ENCODE measurements at regions not wholly inside any gene's neighbourhood (a gene's known extent, or its start where the extent isn't known, plus 50 kb on each side); places are given as distances from the start of the nearest gene placed in this dataset.

DNA sequence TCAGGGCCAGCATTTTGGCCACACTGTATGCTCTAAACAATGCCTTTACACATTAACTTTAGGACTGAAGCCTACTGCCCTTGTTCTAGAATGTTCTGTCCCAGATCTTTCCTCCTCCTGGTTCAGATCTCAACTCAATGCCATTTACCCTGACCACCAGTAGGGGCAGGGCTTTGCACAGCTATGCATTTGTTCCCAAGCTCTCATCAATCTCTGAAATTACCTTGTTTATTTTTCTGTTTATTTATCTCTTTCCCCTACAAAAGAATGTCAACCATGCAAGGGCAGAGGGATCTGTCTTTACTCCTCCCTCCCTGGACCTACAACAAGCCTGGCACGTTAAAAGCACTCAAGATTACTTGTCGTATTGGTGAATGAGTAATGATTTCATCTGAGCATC, 612.9 kb downstream of the BNC2 start:
- TF ChIP-seq KLF13 (tag; IDR thresholded peaks at IDR 0.05; ENCODE audit: borderline replicate concordance, low read depth) (no peak), ZNF121 (CRISPR knock-in tag; conservative IDR thresholded peaks at IDR 0.05) (no peak), GTF2E2 (tag; IDR thresholded peaks at IDR 0.05) (no peak)
- ATAC-seq (no peak), DNase-seq (ENCODE audit: extremely low read depth in 1 of 4, low spot score in 3 of 4) (no peak), FAIRE-seq (no peak)
- no peaks in the 10 kb centered on the region for H3K9me1 ChIP-seq (ENCODE audit: control insufficient read depth, insufficient read depth, low read length)
- 4% methylated on average over 2 of the region's 2 CpGs for WGBS (ENCODE audit: insufficient coverage, low coverage, missing lambda C conversion rate)
- BruUV-seq (replicated peaks): no TSS peak
- in situ Hi-C loops (cut with MboI): no loop called here
- H3K79me2 ChIP-seq (ENCODE audit: control insufficient read depth, insufficient read depth, low read length): no peaks in the 10 kb centered on the region
- ChIA-PET POLR2A (no interaction called here), CTCF (ENCODE audit: low intra/inter-chr PET ratio) (no interaction called here)
- no peak overlapping the region for H3K9ac ChIP-seq (ENCODE audit: insufficient read depth in 1 of 2, low read depth in 2 of 2, low read length in 2 of 2)
- no peaks in the 10 kb centered on the region for H4K20me1 ChIP-seq (replicated peaks; ENCODE audit: control insufficient read depth, insufficient read depth, low read length)
- no peaks in the 10 kb centered on the region for H3K36me3 ChIP-seq (ENCODE audit: control insufficient read depth, insufficient read depth, low read length)
- no peak overlapping the region for H3K27ac ChIP-seq (ENCODE audit: extremely low read depth, low read depth, low read length)
- H3K4me1 ChIP-seq (replicated peaks in 1 of 2; ENCODE audit: control insufficient read depth in 2 of 2, insufficient read depth in 2 of 2, low read length in 2 of 2): no peaks in the 10 kb centered on the region
- intact Hi-C loops (cut with micrococcal nuclease): no loop called here
- no peaks in the 10 kb centered on the region for H3K27me3 ChIP-seq (ENCODE audit: control insufficient read depth in 2 of 2, insufficient read depth in 2 of 2, low read length in 2 of 2)
- H3K9me3 ChIP-seq (replicated peaks; ENCODE audit: control insufficient read depth, insufficient read depth, low read depth, low read length): no peaks in the 10 kb centered on the region
- H2AFZ ChIP-seq (ENCODE audit: low read depth, low read length): no peak overlapping the region
- H3K4me2 ChIP-seq (ENCODE audit: insufficient read depth, low read length): no peak overlapping the region
- no peak overlapping the region for H3K4me3 ChIP-seq

DNA sequence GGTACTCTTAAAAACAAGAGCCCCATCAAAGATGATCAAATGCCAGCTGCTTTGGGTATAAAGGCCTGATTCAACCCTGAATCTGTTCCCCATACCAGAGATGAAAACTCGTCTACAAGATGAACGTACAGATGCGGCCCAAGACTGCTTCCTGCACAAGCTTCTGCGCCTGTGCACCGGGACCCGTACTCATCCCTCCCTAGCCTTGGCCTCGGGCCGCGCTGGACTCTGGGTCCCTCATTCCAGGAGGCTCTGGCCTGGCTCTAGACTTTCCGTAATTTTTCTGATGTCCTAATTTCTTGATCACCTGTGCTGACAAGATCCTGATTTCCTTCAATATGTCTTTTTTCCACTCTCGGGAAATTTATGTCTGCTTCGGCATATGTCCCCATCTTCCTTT, 612.3 kb downstream of the BNC2 start:
- ChIA-PET POLR2A (no interaction called here), CTCF (ENCODE audit: low intra/inter-chr PET ratio) (no interaction called here)
- Histone ChIP-seq H2AFZ (ENCODE audit: low read depth, low read length) (no peak overlapping the region), H3K79me2 (ENCODE audit: control insufficient read depth, insufficient read depth, low read length) (no peaks in the 10 kb centered on the region), H3K4me1 (replicated peaks in 1 of 2; ENCODE audit: control insufficient read depth in 2 of 2, insufficient read depth in 2 of 2, low read length in 2 of 2) (no peaks in the 10 kb centered on the region), H3K27me3 (ENCODE audit: control insufficient read depth in 2 of 2, insufficient read depth in 2 of 2, low read length in 2 of 2) (no peaks in the 10 kb centered on the region), H4K20me1 (replicated peaks; ENCODE audit: control insufficient read depth, insufficient read depth, low read length) (no peaks in the 10 kb centered on the region), H3K27ac (ENCODE audit: extremely low read depth, low read depth, low read length) (no peak overlapping the region), H3K9me1 (ENCODE audit: control insufficient read depth, insufficient read depth, low read length) (no peaks in the 10 kb centered on the region), H3K9me3 (replicated peaks; ENCODE audit: control insufficient read depth, insufficient read depth, low read depth, low read length) (no peaks in the 10 kb centered on the region), H3K4me3 (no peak overlapping the region), H3K36me3 (ENCODE audit: control insufficient read depth, insufficient read depth, low read length) (no peaks in the 10 kb centered on the region), H3K4me2 (ENCODE audit: insufficient read depth, low read length) (no peak overlapping the region), H3K9ac (ENCODE audit: insufficient read depth in 1 of 2, low read depth in 2 of 2, low read length in 2 of 2) (no peak overlapping the region)
- intact Hi-C loops (cut with micrococcal nuclease) (no loop called here), in situ Hi-C loops (cut with MboI) (no loop called here)
- DNase-seq (ENCODE audit: extremely low read depth in 1 of 4, low spot score in 3 of 4) (no peak), FAIRE-seq (no peak), ATAC-seq (no peak)
- no TSS peak for BruUV-seq (replicated peaks)
- WGBS (ENCODE audit: insufficient coverage, low coverage, missing lambda C conversion rate): 0% methylated on average over 10 of the region's 12 CpGs
- TF ChIP-seq, protein P1, sequence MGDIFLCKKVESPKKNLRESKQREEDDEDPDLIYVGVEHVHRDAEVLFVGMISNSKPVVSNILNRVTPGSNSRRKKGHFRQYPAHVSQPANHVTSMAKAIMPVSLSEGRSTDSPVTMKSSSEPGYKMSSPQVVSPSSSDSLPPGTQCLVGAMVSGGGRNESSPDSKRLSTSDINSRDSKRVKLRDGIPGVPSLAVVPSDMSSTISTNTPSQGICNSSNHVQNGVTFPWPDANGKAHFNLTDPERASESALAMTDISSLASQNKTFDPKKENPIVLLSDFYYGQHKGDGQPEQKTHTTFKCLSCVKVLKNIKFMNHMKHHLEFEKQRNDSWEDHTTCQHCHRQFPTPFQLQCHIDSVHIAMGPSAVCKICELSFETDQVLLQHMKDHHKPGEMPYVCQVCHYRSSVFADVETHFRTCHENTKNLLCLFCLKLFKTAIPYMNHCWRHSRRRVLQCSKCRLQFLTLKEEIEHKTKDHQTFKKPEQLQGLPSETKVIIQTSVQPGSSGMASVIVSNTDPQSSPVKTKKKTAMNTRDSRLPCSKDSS (IDR thresholded peaks at IDR 0.05; ENCODE audit: low read depth, partially characterized antibody): no peak
- TF ChIP-seq KHSRP (IDR thresholded peaks at IDR 0.05) (no peak), PHF20 (IDR thresholded peaks at IDR 0.05; ENCODE audit: partially characterized antibody) (no peak), ZNF57 (CRISPR knock-in tag; IDR thresholded peaks at IDR 0.05) (no peak), GTF2A2 (tag; IDR thresholded peaks at IDR 0.05) (no peak), ARHGAP35 (IDR thresholded peaks at IDR 0.05; ENCODE audit: partially characterized antibody) (no peak)
- TF ChIP-seq, protein P2, sequence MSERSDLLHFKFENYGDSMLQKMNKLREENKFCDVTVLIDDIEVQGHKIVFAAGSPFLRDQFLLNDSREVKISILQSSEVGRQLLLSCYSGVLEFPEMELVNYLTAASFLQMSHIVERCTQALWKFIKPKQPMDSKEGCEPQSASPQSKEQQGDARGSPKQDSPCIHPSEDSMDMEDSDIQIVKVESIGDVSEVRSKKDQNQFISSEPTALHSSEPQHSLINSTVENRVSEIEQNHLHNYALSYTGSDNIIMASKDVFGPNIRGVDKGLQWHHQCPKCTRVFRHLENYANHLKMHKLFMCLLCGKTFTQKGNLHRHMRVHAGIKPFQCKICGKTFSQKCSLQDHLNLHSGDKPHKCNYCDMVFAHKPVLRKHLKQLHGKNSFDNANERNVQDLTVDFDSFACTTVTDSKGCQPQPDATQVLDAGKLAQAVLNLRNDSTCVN (CRISPR knock-in tag; IDR thresholded peaks at IDR 0.05): no peak
- TF ChIP-seq, protein P3, sequence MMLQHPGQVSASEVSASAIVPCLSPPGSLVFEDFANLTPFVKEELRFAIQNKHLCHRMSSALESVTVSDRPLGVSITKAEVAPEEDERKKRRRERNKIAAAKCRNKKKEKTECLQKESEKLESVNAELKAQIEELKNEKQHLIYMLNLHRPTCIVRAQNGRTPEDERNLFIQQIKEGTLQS (IDR thresholded peaks at IDR 0.05): no peak
- TF ChIP-seq, protein P3 (CRISPR knock-in tag; conservative IDR thresholded peaks at IDR 0.05): no peak
- TF ChIP-seq, protein P4, sequence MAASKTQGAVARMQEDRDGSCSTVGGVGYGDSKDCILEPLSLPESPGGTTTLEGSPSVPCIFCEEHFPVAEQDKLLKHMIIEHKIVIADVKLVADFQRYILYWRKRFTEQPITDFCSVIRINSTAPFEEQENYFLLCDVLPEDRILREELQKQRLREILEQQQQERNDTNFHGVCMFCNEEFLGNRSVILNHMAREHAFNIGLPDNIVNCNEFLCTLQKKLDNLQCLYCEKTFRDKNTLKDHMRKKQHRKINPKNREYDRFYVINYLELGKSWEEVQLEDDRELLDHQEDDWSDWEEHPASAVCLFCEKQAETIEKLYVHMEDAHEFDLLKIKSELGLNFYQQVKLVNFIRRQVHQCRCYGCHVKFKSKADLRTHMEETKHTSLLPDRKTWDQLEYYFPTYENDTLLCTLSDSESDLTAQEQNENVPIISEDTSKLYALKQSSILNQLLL (CRISPR knock-in tag; IDR thresholded peaks at IDR 0.05; ENCODE audit: borderline replicate concordance): no peak

All from K562 (cell line).